ENCODE measurements at regions not wholly inside any gene's neighbourhood (a gene's known extent, or its start where the extent isn't known, plus 50 kb on each side); places are given as distances from the start of the nearest gene placed in this dataset.

DNA sequence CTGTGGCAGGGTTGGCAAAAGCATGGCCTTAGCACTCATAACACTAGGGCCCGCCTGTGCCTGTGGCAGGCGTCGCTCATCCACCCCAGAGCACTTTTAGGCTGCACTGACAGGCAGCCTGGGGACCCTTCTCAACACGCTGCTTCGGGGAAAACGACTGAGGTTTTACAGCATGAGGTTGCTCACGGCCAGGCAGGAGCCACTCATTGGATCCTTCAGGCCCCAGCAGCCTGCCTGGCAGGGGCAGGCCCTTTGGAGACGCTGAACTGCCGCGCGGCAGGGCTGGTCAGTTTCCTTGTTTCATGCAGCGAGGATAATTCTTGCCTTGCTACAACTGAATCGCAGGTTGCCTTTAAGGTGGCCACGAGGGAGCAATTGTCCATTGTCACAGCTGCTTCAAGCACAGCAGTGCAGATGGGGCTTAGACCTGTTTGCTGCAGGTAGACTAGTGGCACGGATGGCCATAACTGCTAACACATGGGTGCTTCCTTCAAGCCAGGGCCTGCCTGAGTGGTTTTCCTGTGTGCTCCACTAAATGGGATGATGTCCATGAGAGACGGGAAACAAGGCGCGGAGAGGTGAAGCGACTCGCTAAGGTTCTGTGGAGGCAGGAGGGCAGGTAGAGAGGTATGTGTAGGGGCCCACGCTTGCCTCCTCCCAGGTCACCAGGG is 49.9 kb upstream of the HS6ST1 start:
- no peak for DNase-seq (ENCODE audit: low spot score)
- Histone ChIP-seq H3K27me3 (replicated peaks; ENCODE audit: insufficient read depth) (no peaks in the 10 kb centered on the region), H3K9me3 (no peaks in the 10 kb centered on the region), H3K36me3 (no peaks in the 10 kb centered on the region), H3K4me3 (no peak overlapping the region), H3K4me1 (replicated peaks) (no peaks in the 10 kb centered on the region), H3K27ac (peak overlapping the region; percentile 6 to 49)
- TF ChIP-seq POLR2A (IDR thresholded peaks at IDR 0.05) (no peak), POLR2AphosphoS5 (IDR thresholded peaks at IDR 0.05) (no peak)
- TF ChIP-seq, protein P1, sequence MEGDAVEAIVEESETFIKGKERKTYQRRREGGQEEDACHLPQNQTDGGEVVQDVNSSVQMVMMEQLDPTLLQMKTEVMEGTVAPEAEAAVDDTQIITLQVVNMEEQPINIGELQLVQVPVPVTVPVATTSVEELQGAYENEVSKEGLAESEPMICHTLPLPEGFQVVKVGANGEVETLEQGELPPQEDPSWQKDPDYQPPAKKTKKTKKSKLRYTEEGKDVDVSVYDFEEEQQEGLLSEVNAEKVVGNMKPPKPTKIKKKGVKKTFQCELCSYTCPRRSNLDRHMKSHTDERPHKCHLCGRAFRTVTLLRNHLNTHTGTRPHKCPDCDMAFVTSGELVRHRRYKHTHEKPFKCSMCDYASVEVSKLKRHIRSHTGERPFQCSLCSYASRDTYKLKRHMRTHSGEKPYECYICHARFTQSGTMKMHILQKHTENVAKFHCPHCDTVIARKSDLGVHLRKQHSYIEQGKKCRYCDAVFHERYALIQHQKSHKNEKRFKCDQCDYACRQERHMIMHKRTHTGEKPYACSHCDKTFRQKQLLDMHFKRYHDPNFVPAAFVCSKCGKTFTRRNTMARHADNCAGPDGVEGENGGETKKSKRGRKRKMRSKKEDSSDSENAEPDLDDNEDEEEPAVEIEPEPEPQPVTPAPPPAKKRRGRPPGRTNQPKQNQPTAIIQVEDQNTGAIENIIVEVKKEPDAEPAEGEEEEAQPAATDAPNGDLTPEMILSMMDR (IDR thresholded peaks at IDR 0.05), result no peak
- 82% methylated on average over 21 of the region's 21 CpGs for WGBS
- intact Hi-C loops (cut with DNase I), result no loop called here

DNA sequence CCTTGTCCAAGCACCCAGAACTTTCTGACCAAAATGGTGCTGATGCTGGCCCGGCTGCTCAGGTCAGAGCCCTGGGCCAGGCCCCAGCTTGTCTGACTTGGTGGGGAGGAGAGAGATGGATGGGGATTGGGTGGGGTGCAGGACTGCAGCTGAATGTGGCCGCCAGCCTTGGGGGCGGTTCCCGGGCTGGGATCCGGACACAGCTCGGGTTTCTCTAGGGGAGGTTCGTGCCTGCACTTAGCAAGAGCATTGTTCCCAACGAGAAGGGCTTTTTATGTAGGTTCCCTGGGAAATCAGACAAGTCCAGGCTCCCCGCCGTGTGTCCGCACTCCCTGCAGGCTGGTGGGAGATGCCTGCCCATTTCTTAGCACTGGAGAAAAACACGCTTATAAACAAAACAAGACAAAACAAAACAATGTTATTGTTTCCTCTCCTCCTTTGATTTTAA is 50.5 kb upstream of the HS6ST1 start:
- peak; percentile 42 for DNase-seq (ENCODE audit: low spot score)
- Histone ChIP-seq H3K9me3 (no peaks in the 10 kb centered on the region), H3K4me3 (no peak overlapping the region), H3K27me3 (replicated peaks; ENCODE audit: insufficient read depth) (no peaks in the 10 kb centered on the region), H3K27ac (peak overlapping the region; percentile 6 to 49), H3K4me1 (replicated peaks) (no peaks in the 10 kb centered on the region), H3K36me3 (no peaks in the 10 kb centered on the region)
- 25% methylated on average over 12 of the region's 12 CpGs for WGBS
- intact Hi-C loops (cut with DNase I), result no loop called here
- TF ChIP-seq, protein P1 (IDR thresholded peaks at IDR 0.05), result no peak
- TF ChIP-seq POLR2AphosphoS5 (IDR thresholded peaks at IDR 0.05) (peak; percentile 23), POLR2A (IDR thresholded peaks at IDR 0.05) (no peak)

DNA sequence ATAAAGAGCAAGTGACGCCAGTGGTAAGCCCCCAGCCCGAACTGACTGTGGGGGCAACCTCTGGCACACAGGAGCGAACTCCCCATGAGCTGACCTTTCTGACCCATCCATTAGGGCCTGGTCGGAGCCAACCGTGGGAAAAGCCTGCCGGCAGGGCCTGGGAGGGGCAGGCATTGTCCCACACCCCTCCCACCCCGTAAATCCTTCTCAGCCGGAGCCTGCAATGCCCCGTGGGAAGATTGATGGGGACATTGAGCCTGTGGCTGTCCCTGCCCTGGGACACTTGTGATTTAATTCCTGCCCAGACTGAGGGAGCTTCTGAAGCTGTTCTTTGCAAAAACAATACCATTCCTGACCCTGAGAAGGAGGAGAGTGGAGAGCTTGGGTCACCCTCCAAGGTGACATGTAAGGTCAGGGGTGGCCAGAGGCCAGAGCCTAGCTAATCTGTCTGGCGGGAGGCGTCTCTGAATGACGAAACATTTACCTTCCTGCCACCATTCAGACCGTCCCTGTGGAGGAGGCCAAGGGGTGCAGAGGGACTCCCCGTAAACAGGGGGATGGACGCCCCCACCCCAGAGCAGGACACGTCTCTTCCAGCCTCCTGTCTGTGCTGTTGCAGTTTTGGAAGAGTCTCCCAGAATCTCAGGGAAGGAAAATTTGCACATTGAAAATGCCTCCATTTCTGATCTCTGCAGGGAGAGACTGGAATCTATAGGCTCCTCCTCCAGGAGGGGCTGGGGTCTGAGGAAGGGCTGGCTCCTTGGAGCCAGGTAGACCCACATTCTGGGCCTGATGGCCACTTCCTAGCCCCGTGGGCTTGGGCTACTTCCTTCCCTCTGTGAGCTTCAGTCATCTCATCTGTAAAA is 51.2 kb upstream of the HS6ST1 start:
- H3K27me3 ChIP-seq (replicated peaks; ENCODE audit: insufficient read depth), result no peaks in the 10 kb centered on the region
- peak overlapping the region; percentile 6 to 49 for H3K27ac ChIP-seq
- no peak overlapping the region for H3K4me3 ChIP-seq
- no peak for DNase-seq (ENCODE audit: low spot score)
- no peaks in the 10 kb centered on the region for H3K36me3 ChIP-seq
- intact Hi-C loops (cut with DNase I), result no loop called here
- TF ChIP-seq, protein P1 (IDR thresholded peaks at IDR 0.05), result no peak
- no peak for TF ChIP-seq POLR2A (IDR thresholded peaks at IDR 0.05)
- no peak for TF ChIP-seq POLR2AphosphoS5 (IDR thresholded peaks at IDR 0.05)
- WGBS, result 40% methylated on average over 17 of the region's 17 CpGs
- H3K4me1 ChIP-seq (replicated peaks), result peaks cover 5% of the 10 kb centered on the region
- no peaks in the 10 kb centered on the region for H3K9me3 ChIP-seq

DNA sequence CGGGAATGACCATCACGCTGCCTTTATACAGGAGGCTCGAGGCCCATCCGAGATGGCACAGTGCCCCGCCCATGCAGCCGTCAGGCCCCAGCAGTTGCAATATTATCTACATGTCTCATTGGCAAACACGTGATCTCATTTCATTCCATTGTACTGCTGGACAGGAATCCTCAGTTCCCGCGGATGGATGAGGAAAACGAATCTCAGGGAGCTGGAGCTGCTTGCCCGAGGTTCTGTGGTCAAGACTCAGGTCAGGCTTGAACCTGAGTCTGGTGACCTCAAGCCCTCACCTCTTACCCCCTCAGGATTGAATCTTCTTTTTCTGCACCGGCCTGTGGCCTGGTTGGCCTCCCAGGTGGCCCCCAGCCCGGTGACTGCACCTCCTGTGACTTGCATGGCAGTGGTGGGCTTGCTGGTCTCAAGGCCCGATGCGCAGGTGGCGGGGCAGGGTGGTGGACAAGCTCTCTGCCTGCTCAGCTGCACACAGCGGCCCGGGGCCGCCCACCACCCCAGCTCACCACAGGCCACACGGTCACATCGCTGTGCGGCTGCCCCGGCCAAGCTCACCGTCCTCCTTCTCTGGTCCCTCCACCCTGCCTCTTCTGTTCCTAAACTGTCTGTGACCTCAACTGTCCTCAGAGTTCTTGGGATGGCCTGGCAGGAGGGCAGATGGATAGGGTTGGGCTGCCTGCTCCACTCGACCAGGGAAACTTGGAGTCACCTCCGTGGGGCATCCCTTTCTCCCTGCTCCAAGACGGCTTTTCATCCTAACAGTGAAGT is 52.0 kb upstream of the HS6ST1 start:
- no peak for DNase-seq (ENCODE audit: low spot score)
- intact Hi-C loops (cut with DNase I), result no loop called here
- Histone ChIP-seq H3K9me3 (no peaks in the 10 kb centered on the region), H3K27me3 (replicated peaks; ENCODE audit: insufficient read depth) (no peaks in the 10 kb centered on the region), H3K27ac (no peak overlapping the region), H3K36me3 (no peaks in the 10 kb centered on the region), H3K4me3 (no peak overlapping the region), H3K4me1 (replicated peaks) (peaks cover 7% of the 10 kb centered on the region)
- WGBS, result 78% methylated on average over 27 of the region's 27 CpGs
- TF ChIP-seq POLR2A (IDR thresholded peaks at IDR 0.05) (no peak), POLR2AphosphoS5 (IDR thresholded peaks at IDR 0.05) (no peak)
- TF ChIP-seq, protein P1 (IDR thresholded peaks at IDR 0.05), result no peak

All from prostate gland (tissue), 2 donors.